K562 (cell line): ENCODE measurements at regions not wholly inside any gene's neighbourhood (a gene's known extent, or its start where the extent isn't known, plus 50 kb on each side); places are given as distances from the start of the nearest gene placed in this dataset.
A peak's percentile ranks its signal among the peaks of the same experiment; 100 is the strongest.

Experiments
- ARID1B ChIP-seq: fragments of 450-650 bp; IDR thresholded peaks from 2 replicates; pipeline ENCODE4 v1.6.1; 2016; ENCODE audit warnings: antibody characterized with exemption, mild to moderate bottlenecking, inconsistent platforms
- CLOCK ChIP-seq: fragments of 250-450 bp; sonication (Bioruptor Pico); IDR thresholded peaks from 2 replicates; pipeline ENCODE4 v1.4.0; 2020; ENCODE audit warnings: mild to moderate bottlenecking, moderate library complexity, borderline replicate concordance
- CREB3 ChIP-seq: fragments of 450-650 bp; conservative IDR thresholded peaks from 2 replicates; pipeline ENCODE4 v1.6.1; 2016; ENCODE audit warnings: missing genetic modification characterization, low read depth, mild to moderate bottlenecking, missing compliant biosample characterization, moderate library complexity
- CXXC5 ChIP-seq: fragments of 250-450 bp; sonication (Bioruptor Pico); IDR thresholded peaks from 2 replicates; pipeline ENCODE4 v1.8.0; 2022; ENCODE audit warnings: inconsistent platforms, mild to moderate bottlenecking, moderate library complexity
- MITF ChIP-seq: IDR thresholded peaks from 2 replicates; pipeline ENCODE4 v1.6.1; 2014; ENCODE audit warnings: antibody characterized with exemption
- MTF1 ChIP-seq: fragments of 250-450 bp; sonication (Bioruptor Pico); IDR thresholded peaks from 2 replicates; pipeline ENCODE4 v1.9.0; 2021; ENCODE audit warnings: moderate library complexity, mild to moderate bottlenecking, inconsistent platforms, borderline replicate concordance
- SMARCB1 ChIP-seq: IDR thresholded peaks from 2 replicates; pipeline ENCODE4 v1.6.1; 2011; ENCODE audit warnings: improper control_type of control experiment, low read depth; ENCODE audit not compliant: insufficient read length
- TEAD2 ChIP-seq: fragments of 450-650 bp; IDR thresholded peaks from 2 replicates; pipeline ENCODE4 v1.6.1; 2016; ENCODE audit warnings: missing genetic modification characterization, control low read depth, missing compliant biosample characterization
- ZNF347 ChIP-seq: fragments of 450-650 bp; formaldehyde crosslinking; IDR thresholded peaks from 2 replicates; pipeline ENCODE4 v1.4.0; 2020; ENCODE audit warnings: low read depth, mild to moderate bottlenecking, moderate library complexity
- ZNF592 ChIP-seq: fragments of 450-650 bp; IDR thresholded peaks from 2 replicates; pipeline ENCODE4 v1.6.1; 2017; ENCODE audit warnings: antibody characterized with exemption, mild to moderate bottlenecking
- TF ChIP-seq, protein P1 (sequence below): sonication (generic); IDR thresholded peaks from 2 replicates; pipeline ENCODE4 v1.6.1; 2016
- TF ChIP-seq, protein P2 (sequence below): sonication (generic); formaldehyde crosslinking; IDR thresholded peaks from 2 replicates; pipeline ENCODE4 v1.8.0; 2022; ENCODE audit warnings: missing genetic modification reagents, mild to moderate bottlenecking, borderline replicate concordance

GRCh38 chr6:15977050-15977449, 151.8 kb upstream of the MYLIP start (continued):
- TF ChIP-seq, protein P1, sequence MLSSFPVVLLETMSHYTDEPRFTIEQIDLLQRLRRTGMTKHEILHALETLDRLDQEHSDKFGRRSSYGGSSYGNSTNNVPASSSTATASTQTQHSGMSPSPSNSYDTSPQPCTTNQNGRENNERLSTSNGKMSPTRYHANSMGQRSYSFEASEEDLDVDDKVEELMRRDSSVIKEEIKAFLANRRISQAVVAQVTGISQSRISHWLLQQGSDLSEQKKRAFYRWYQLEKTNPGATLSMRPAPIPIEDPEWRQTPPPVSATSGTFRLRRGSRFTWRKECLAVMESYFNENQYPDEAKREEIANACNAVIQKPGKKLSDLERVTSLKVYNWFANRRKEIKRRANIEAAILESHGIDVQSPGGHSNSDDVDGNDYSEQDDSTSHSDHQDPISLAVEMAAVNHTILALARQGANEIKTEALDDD: peak; percentile 69
- TF ChIP-seq CREB3: 0 out of 2 replicates have a peak, but pooled peaks have one; percentile 51
- peak; percentile 46; the same call in 1 of the 2 replicates for TF ChIP-seq CXXC5 (CRISPR knock-in tag)
- no peak for TF ChIP-seq ZNF347
- no peak for TF ChIP-seq TEAD2 (tag)
- no peak for TF ChIP-seq MTF1 (CRISPR knock-in tag)
- no peak for TF ChIP-seq MITF
- TF ChIP-seq CLOCK (CRISPR knock-in tag): no peak
- peak; percentile 43 for TF ChIP-seq ARID1B
- TF ChIP-seq, protein P2, sequence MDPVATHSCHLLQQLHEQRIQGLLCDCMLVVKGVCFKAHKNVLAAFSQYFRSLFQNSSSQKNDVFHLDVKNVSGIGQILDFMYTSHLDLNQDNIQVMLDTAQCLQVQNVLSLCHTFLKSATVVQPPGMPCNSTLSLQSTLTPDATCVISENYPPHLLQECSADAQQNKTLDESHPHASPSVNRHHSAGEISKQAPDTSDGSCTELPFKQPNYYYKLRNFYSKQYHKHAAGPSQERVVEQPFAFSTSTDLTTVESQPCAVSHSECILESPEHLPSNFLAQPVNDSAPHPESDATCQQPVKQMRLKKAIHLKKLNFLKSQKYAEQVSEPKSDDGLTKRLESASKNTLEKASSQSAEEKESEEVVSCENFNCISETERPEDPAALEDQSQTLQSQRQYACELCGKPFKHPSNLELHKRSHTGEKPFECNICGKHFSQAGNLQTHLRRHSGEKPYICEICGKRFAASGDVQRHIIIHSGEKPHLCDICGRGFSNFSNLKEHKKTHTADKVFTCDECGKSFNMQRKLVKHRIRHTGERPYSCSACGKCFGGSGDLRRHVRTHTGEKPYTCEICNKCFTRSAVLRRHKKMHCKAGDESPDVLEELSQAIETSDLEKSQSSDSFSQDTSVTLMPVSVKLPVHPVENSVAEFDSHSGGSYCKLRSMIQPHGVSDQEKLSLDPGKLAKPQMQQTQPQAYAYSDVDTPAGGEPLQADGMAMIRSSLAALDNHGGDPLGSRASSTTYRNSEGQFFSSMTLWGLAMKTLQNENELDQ (CRISPR knock-in tag): no peak
- 0 out of 2 replicates have a peak, but pooled peaks have one; percentile 48 for TF ChIP-seq ZNF592
- TF ChIP-seq SMARCB1: peak; percentile 37
